GM19023 (cell line): ENCODE measurements at regions not wholly inside any gene's neighbourhood (a gene's known extent, or its start where the extent isn't known, plus 50 kb on each side); places are given as distances from the start of the nearest gene placed in this dataset.
"Not testable (repeated sequence)": the region's sequence is repeated elsewhere in the genome, so short reads cannot be mapped to it uniquely, and the experiment has no call there.

Experiments used
- ATAC-seq: cut with Tn5 transposase; IDR thresholded peaks from one replicate; pipeline ENCODE4 v1.9.1; 2021; ENCODE audit warnings: mild to moderate bottlenecking, moderate library complexity; ENCODE audit not compliant: unreplicated experiment

- no peak for ATAC-seq
These were observed 1812.9 kb downstream of the PLA2G4A start for GRCh38 chr1:188641566-188642211.

DNA sequence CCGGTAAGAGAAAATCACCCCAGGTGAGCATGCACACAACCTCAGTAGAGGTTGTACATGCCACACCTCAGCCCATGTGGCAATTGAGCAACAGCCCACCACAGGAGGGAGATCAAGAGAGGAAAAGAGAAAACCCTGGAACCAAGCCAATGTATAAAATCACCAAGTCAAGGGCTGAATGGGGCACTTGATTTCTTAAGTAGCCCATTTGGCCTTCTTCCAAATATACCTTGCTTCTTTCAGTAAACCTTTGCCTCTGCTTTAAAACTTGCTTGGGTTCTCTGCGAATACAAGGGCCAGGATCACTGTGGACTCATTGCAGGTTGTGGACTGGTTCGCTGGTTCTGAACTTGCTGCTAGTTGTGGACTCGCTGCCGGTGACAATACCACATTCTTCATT, 1814.0 kb downstream of the PLA2G4A start:
- ATAC-seq, result no peak

DNA sequence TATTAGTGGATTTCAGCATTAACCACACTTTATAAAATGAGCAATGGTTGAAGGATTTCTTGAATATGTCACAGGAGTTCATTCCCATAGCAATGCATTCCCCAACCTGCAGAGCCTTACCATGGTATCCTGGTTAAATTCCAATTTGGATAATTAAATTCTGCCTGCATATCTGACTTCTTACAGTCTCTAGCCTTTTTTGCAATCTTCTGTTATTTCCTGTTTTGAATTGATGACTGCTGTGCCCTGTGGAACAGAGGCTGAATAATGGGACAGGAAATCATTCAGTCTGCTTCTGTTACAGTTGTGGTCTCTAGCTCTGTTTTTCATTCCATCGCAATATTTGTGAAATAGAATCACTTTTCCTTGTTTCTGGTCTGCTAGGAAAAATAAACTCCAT, 1823.9 kb downstream of the PLA2G4A start:
- ATAC-seq, result no peak

- ATAC-seq, result not testable (repeated sequence)
These were observed 1821.7 kb downstream of the BRINP3 start for GRCh38 chr1:188655966-188656365.

DNA sequence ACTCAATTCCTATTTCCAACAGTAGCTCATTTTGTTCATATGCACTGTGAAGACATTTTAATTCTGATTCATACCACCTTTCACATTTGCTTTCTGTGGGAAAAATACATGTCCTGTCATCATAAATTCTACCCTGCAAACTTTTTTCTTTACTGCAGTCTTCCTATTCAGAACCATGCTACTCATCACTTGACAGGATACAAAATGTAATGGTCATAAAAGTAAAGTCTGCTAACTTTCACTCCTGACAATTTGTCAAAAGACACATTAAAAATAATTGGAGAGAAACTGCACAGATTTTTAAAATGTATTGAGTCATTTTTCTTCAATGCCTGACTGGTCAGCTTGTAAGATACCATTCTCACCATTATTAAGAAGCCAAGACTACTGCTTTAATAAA, 1817.1 kb downstream of the BRINP3 start:
- no peak for ATAC-seq

- no peak for ATAC-seq
These were observed 1812.2 kb downstream of the BRINP3 start for GRCh38 chr1:188665477-188665876.

DNA sequence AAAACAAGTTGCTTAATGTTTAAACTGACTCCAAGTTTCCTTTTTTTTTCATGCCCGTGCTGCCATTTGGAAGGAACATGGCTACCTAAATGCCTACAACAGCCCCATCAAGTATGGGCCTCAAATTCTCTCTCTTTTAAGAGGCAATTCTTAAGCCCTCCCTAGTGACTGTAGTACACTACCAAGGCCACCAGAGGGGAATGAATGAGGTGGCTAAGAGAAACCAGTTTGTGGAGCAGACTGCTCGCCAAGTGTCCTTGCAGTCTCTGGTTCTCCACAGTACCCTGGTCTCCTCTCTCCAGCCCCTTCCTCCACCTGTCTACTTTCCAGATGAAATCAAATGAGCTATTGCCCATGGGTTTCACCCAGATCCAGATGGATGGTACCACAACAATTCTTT, 1809.6 kb downstream of the BRINP3 start:
- ATAC-seq, result no peak

- no peak for ATAC-seq
These were observed 1807.8 kb downstream of the BRINP3 start for GRCh38 chr1:188669728-188670382.

- no peak for ATAC-seq
These were observed 1806.8 kb downstream of the BRINP3 start for GRCh38 chr1:188670837-188671236.

- no peak for ATAC-seq
These were observed 1805.5 kb downstream of the BRINP3 start for GRCh38 chr1:188672153-188672552.

GRCh38 chr1:188689542-188689941, 1788.1 kb downstream of the BRINP3 start:
- ATAC-seq, result no peak

GRCh38 chr1:188700116-188700515, 1777.5 kb downstream of the BRINP3 start:
- no peak for ATAC-seq

- no peak for ATAC-seq
These were observed 1770.9 kb downstream of the BRINP3 start for GRCh38 chr1:188706742-188707141.

GRCh38 chr1:188708795-188709535, 1768.7 kb downstream of the BRINP3 start:
- ATAC-seq, result no peak

DNA sequence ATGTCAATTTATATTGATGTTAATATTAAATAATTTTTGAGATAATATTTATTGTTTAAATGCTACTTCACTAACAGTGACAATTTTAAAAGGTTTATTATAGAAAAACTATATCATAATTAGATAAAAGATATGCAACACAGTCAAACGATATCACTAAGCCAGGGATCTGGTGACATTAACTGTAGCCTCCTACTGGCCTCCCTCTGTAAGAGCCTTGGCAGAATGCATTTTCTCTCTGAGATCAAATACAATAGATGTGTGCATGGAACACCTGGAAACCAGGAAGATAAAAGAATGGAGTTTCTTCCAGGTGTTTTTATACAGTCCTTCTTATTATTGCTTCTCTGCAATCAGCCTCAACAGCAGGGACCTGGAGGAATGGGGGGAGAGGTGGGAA, 1762.1 kb downstream of the BRINP3 start:
- no peak for ATAC-seq

DNA sequence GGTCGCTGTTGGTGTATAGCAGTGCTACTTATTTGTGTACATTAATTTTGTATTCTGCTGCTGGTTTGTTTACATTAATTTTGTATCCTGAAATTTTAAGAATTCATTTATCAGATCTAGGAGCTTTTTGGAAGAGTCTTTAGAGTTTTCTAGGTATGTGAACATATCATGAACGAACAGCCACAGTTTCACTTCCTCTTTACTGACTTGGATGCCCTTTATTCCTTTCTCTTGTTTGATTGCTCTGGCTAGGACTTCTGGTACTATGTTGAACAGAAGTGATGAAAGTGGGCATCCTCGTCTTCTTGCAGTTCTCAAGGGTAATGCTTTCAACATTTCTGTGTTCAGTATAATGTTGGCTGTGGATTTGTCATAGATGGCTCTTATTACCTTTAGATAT, 1757.9 kb downstream of the BRINP3 start:
- no peak for ATAC-seq

- ATAC-seq, result no peak
These were observed 1754.2 kb downstream of the BRINP3 start for GRCh38 chr1:188723332-188724020.

- no peak for ATAC-seq
These were observed 1748.6 kb downstream of the BRINP3 start for GRCh38 chr1:188729039-188729438.

GRCh38 chr1:188735567-188735966, 1742.1 kb downstream of the BRINP3 start:
- ATAC-seq, result no peak

DNA sequence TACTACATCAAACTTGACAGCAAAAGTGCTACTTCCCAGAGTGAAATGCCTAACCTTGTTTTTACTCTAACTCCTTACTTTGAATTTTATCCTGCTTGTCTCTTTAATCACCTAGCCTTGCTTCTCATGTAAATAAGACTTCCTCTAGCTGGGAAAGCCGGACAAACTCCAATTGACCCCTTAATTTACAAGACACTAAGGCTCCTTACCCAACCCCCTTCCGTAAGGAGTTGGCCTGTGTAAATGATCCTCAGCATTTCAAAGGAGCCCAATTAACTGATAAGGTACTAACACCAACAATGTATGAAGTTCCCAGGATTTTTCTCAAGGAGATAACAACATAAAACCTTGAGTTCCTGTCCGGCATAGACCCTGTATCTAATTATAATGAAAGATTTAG, 1728.4 kb downstream of the BRINP3 start:
- ATAC-seq, result not testable (repeated sequence)

GRCh38 chr1:188752027-188752426, 1725.6 kb downstream of the BRINP3 start:
- ATAC-seq, result not testable (repeated sequence)
